Activated T-helper 9 cell treated with anti-CD3 and anti-CD28 coated beads, Interleukin-2, amount 50 U/mL, for 16 hours (primary cell): ENCODE measurements at regions not wholly inside any gene's neighbourhood (a gene's known extent, or its start where the extent isn't known, plus 50 kb on each side); places are given as distances from the start of the nearest gene placed in this dataset.

Experiments used
- DNase-seq: peaks from one replicate; pipeline ENCODE4 v3.0.0-alpha.2; 2020; ENCODE audit warnings: low read depth

DNA sequence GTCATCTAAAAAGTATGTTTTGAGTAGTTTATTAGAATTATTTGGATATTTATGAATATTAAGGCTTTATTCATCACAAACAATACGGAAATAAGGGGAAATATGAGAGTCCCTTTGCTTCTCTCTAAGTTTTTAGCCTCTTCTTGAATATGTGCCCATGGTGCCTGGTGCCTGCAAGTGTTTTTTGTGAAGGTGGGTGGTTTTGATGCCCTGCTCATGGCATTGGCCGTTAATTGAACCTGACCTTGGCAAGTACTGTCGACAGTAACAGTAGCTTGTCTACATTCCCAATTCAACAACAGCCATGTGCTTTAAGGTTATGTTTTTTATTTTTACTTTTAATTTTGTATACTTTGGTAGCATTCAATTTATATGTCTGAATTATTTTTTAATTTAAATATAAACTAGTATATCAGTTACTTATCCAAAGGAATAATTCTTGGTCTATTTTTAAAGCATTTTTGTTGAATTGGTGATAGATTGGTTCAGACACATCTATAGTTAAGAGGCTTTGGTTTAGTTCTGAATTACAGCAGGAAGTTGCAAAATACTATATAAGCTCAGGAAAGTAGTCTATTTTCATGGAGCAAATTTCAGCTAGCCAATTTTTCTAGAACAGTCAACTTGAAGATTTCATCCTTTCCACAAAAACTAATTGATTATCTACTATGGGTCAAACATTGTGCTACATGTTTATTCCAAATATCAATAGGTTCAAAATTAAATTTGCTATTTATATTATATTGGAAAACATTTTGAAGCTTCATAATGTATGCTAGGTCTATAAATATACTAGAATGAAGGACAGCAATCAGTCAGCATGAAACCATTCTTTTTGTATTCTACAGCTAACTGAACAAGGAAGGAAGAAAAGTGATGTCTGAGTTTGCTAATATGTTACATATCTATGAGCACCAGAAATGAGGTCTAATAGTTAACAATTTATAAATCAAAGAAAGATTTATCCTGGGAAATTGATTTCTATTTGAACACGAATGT lies 184.4 kb downstream of the MRPL39 start:
- DNase-seq = no peak

DNA sequence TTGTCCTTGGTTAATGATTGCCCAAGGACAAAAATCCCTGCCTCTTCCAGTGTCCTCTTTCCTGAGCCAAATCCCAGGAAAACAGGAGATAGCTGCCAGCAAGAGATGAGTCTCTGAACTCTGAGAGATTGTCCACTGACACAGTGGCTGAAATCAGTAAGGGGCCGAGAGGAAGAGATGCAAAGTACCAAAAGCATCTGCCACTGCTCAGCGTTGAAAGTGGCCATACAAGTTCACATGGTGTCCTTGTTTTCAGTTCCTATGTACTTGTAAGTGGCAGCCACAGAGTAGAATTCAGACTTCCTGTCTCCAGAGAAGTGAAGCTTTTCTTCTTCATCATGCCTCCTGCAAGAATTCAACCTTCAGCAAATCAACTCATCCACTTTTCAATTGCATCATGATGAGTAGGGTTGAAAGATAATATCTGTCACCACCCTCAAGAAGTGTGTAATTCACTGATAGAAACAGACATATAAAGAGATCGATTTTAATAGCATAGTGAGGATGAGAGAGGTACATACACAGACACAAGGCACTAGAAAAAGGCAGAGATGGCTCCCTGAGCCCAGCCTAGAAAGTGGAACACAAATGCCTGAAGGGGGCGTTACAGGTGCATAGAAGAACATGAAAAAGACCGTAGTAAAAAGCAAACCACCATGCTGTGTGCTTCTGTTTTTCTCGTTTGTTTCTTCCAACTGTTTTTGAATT lies 185.8 kb downstream of the MRPL39 start:
- DNase-seq = peak; percentile 32

DNA sequence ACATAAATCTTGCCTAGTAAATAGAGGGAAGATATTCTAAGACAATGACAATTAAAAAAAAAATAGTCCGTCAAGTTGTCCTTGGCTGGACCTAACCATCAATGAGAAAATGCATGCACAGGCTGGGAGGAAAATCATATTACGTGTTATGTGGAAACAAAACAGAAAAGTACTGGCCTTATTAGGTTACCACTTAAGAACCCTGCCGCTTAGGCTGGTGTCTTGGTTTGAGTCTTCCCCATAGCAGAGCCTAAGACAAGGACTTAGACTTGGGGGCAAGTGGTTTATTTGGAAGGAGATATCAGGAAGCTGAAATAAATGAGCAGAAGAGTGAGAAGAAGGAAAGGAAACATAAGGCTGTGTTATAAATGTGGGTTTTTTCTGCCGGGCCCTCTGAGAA lies 186.4 kb downstream of the MRPL39 start:
- no peak for DNase-seq

GRCh38 chr21:25416669-25417068 lies 190.6 kb downstream of the MRPL39 start:
- no peak for DNase-seq

GRCh38 chr21:25412100-25412499 lies 195.2 kb downstream of the MRPL39 start:
- no peak for DNase-seq

- no peak for DNase-seq
Measured at GRCh38 chr21:25409978-25410377, 197.3 kb downstream of the MRPL39 start.

- no peak for DNase-seq
Measured at GRCh38 chr21:25408666-25409065, 198.6 kb downstream of the MRPL39 start.

- no peak for DNase-seq
Measured at GRCh38 chr21:25406887-25407579, 200.2 kb downstream of the MRPL39 start.

GRCh38 chr21:25405984-25406383 lies 201.3 kb downstream of the MRPL39 start:
- DNase-seq = no peak

- DNase-seq = no peak
Measured at GRCh38 chr21:25402134-25402961, 204.9 kb downstream of the MRPL39 start.

GRCh38 chr21:25400427-25400826 lies 206.9 kb downstream of the MRPL39 start:
- DNase-seq = no peak

DNA sequence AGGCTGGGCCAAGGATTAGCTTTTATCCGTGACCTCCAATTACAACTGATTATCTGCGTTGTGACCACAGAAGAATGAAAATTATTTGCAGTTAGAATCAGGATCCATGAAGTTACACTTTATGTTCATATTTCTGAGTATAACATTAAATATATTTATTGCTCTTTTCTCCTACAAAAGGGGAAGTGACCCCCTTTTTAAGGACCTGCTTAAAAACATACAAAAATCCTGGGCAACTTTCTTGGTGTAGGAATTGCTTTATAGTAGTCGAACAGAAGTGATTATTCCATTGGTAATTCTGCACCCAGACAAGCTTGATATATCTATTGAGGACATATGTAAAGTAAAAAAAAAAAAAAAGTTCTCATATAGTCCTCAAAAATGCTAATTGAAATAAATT lies 208.7 kb downstream of the MRPL39 start:
- DNase-seq = no peak

- DNase-seq = peak; percentile 56
Measured at GRCh38 chr21:25396135-25396711, 211.1 kb downstream of the MRPL39 start.

DNA sequence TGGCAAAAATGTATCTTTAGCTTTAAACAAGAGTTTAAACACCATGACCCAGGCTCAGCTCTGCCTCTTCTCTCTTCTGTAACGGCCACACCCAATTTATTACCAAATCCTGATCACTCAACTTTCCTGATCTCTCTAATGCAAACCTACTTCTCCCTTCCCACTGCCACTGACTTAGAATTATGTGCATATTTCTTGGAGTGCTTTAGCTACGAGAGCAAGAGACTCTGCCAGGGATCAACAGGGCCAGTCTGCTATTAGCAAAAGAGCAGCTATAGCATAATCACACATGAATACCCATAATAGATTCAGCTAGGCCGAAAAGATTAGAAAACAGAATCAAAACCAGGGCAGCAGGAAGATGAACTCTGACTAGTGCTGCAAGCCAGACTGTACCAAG lies 215.5 kb downstream of the MRPL39 start:
- DNase-seq = no peak

DNA sequence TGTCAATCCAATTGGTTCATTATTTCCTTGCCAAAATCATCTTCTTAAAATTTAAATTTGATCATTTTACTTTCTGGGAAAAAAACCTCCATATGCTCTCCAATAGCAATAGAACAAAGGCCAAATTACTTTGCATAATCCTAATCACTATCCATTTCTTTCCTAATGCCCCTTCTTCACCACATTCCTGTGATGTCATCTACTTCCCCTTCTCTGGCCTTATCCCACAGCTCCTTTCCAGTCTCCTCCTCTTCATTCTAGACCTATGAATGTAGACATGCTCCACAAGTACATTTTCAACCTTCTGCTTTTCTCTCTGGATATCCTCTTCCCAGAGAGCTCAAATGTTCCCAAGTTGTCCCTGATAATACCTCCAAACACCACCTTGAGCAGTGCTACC lies 216.6 kb downstream of the MRPL39 start:
- no peak for DNase-seq

DNA sequence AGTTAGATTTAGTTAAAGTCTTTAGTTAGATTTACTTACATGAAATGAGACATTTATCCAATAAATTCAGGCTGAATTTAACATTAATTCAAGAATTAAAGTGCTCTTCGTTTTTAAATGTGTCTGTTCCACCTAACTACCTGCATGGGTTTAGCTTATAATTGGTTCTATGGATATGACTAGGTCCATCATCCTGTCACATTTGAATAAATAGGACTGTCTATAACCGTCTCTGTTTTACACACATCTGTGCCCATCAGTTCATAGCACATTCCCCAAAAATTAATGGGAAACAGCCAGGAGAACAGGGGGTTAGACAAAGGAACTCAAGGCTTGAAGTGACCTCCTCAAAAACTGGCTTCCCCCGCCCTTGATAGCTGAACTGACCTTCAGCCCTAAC lies 219.6 kb downstream of the MRPL39 start:
- no peak for DNase-seq

DNA sequence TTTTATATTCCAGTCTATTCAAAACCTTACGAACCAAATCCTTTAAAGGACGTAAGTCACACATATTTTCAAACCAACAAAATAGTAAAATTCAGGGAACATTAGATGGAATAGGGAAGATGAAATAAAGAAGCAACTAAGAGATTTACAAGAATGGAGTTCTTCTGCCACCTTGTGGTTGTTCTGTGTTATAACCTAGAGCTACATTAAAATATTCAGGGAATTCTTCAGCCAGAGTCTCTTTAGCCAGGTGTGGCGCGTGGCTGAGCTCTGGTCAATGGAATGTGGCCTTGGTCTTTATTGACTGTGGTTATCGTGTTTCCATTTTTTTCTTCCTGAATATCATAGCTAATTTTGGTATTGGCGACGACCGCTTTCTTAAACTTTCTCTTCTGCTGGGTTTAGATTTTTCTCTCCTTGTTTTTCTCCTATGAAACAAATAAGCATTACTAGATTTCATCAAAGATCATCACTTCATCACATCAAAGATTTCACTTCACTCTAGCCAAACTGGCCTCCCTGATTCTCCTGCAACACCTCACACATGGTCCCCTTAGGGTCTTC lies 221.3 kb downstream of the MRPL39 start:
- DNase-seq = no peak

GRCh38 chr21:25385341-25385740 lies 221.9 kb downstream of the MRPL39 start:
- no peak for DNase-seq

- DNase-seq = no peak
Measured at GRCh38 chr21:25384782-25385181, 222.5 kb downstream of the MRPL39 start.

GRCh38 chr21:25383545-25383944 lies 223.7 kb downstream of the MRPL39 start:
- no peak for DNase-seq

- DNase-seq = no peak
Measured at GRCh38 chr21:25381936-25382452, 225.3 kb downstream of the MRPL39 start.
